A549 (cell line): ENCODE measurements at regions not wholly inside any gene's neighbourhood (a gene's known extent, or its start where the extent isn't known, plus 50 kb on each side); places are given as distances from the start of the nearest gene placed in this dataset.

Experiments
- ATAC-seq, 2 experiments: fragments of 200-7000 bp in 1 of 2; fragments of >200 bp in 1 of 2; cut with Nextera tagmentation in 1 of 2; cut with Tn5 transposase in 1 of 2; 3 replicates each; pipeline versions ENCODE4 v1.8.0 to v1.9.1; 2018 to 2020; ENCODE audit warnings: mild to moderate bottlenecking in 1 of 2, moderate library complexity in 1 of 2
- CTCF ChIA-PET: fragments of 300-600 bp; sonication (Branson Sonifier 250); formaldehyde crosslinking; extraction: SDS; loops from one replicate; lab custom pipeline; 2021; ENCODE audit warnings: antibody characterized with exemption, inconsistent platforms; lab: Yijun Ruan, JAX
- POLR2A ChIA-PET: fragments of 350-600 bp; formaldehyde crosslinking; extraction: SDS; loops from one replicate; lab custom pipeline; 2021; ENCODE audit warnings: antibody characterized with exemption, inconsistent platforms; lab: Yijun Ruan, JAX
- DNase-seq, 2 experiments: peaks; one replicate each; pipeline versions ENCODE4 v3.0.0 to v3.0.0-alpha.2; 2011 to 2016; ENCODE audit warnings: low read depth in 1 of 2, low spot score in 1 of 2
- FAIRE-seq: peaks from 2 replicates; lab custom pipeline; 2011; peaks lifted over from hg19 to GRCh38; lab: Jason Lieb, UNC
- H3K27ac ChIP-seq, 2 experiments: fragments of >200 bp; sonication (Bioruptor Twin); formaldehyde crosslinking; 3 replicates each; pipeline ENCODE4 v1.5.1; 2016 to 2017
- H3K4me1 ChIP-seq: fragments of >200 bp; sonication (Bioruptor Twin); formaldehyde crosslinking; 3 replicates; pipeline ENCODE4 v1.6.1; 2016
- H3K4me2 ChIP-seq: fragments of >200 bp; sonication (Bioruptor Twin); formaldehyde crosslinking; 3 replicates; pipeline ENCODE4 v1.6.1; 2016
- H3K4me3 ChIP-seq: fragments of >200 bp; sonication (Bioruptor Twin); formaldehyde crosslinking; 3 replicates; pipeline ENCODE4 v1.5.1; 2016
- H3K9me3 ChIP-seq: fragments of >200 bp; sonication (Bioruptor Twin); formaldehyde crosslinking; 3 replicates; pipeline ENCODE4 v1.6.1; 2016
- CBX2 ChIP-seq: fragments of 200-600 bp; sonication (generic); IDR thresholded peaks from 2 replicates; pipeline ENCODE4 v1.6.1; 2016; ENCODE audit warnings: low read depth, mild to moderate bottlenecking, borderline replicate concordance
- CHD2 ChIP-seq: fragments of 150-350 bp; IDR thresholded peaks from 2 replicates; pipeline ENCODE4 v1.6.1; 2014; ENCODE audit warnings: low read length; ENCODE audit not compliant: partially characterized antibody
- CHD4 ChIP-seq: fragments of 200-600 bp; sonication (generic); IDR thresholded peaks from 2 replicates; pipeline ENCODE4 v1.6.1; 2016; ENCODE audit warnings: antibody characterized with exemption, mild to moderate bottlenecking, borderline replicate concordance
- E2F6 ChIP-seq: IDR thresholded peaks from 2 replicates; pipeline ENCODE4 v1.6.1; 2012; ENCODE audit warnings: low read depth, borderline replicate concordance
- EHMT2 ChIP-seq: fragments of 200-600 bp; sonication (generic); IDR thresholded peaks from 2 replicates; pipeline ENCODE4 v1.6.1; 2016; ENCODE audit warnings: antibody characterized with exemption, low read depth, mild to moderate bottlenecking, moderate library complexity
- ESRRA ChIP-seq: fragments of 150-350 bp; IDR thresholded peaks from 2 replicates; pipeline ENCODE4 v1.6.1; 2014; ENCODE audit warnings: mild to moderate bottlenecking, low read length, borderline replicate concordance
- FOSB ChIP-seq: fragments of 250-450 bp; sonication (Bioruptor Pico); IDR thresholded peaks from 2 replicates; pipeline ENCODE4 v1.5.0; 2020; ENCODE audit warnings: mild to moderate bottlenecking, moderate library complexity
- FOXS1 ChIP-seq: fragments of 250-450 bp; sonication (Bioruptor Pico); IDR thresholded peaks from 2 replicates; pipeline ENCODE4 v1.5.0; 2020; ENCODE audit warnings: mild to moderate bottlenecking, moderate library complexity
- HOXA7 ChIP-seq: fragments of 250-450 bp; sonication (Bioruptor Pico); IDR thresholded peaks from 2 replicates; pipeline ENCODE4 v1.5.0; 2020; ENCODE audit warnings: mild to moderate bottlenecking, moderate library complexity
- HOXB5 ChIP-seq: fragments of 250-450 bp; sonication (Bioruptor Pico); IDR thresholded peaks from 2 replicates; pipeline ENCODE4 v1.5.0; 2020; ENCODE audit warnings: mild to moderate bottlenecking, moderate library complexity
- JUNB ChIP-seq: fragments of >200 bp; sonication (Bioruptor Twin); formaldehyde crosslinking; IDR thresholded peaks from 2 replicates; pipeline ENCODE4 v1.6.1; 2016
- KDM1A ChIP-seq: fragments of 200-600 bp; sonication (generic); IDR thresholded peaks from 2 replicates; pipeline ENCODE4 v1.6.1; 2016; ENCODE audit warnings: low read depth, mild to moderate bottlenecking
- MAX ChIP-seq: IDR thresholded peaks from 2 replicates; pipeline ENCODE4 v1.6.1; 2012
- MAZ ChIP-seq: fragments of 150-350 bp; IDR thresholded peaks from 2 replicates; pipeline ENCODE4 v1.6.1; 2014; ENCODE audit warnings: antibody characterized with exemption, low read depth, low read length, borderline replicate concordance
- MYC ChIP-seq: IDR thresholded peaks from 2 replicates; pipeline ENCODE4 v1.6.1; 2012; ENCODE audit warnings: mild to moderate bottlenecking, inconsistent platforms, low read length, improper control_type of control experiment, borderline replicate concordance
- PHF8 ChIP-seq: fragments of 200-600 bp; sonication (generic); IDR thresholded peaks from 2 replicates; pipeline ENCODE4 v1.6.1; 2016; ENCODE audit warnings: low read depth, mild to moderate bottlenecking, antibody characterized with exemption, moderate library complexity, borderline replicate concordance
- RAD21 ChIP-seq, 2 experiments: fragments of >200 bp in 1 of 2; sonication (Bioruptor Twin) in 1 of 2; formaldehyde crosslinking in 1 of 2; IDR thresholded peaks in 1 of 2; conservative IDR thresholded peaks in 1 of 2; 2 replicates in 1 of 2; 3 replicates in 1 of 2; pipeline ENCODE4 v1.6.1; 2012 to 2018; ENCODE audit warnings: inconsistent platforms in 1 of 2
- RARB ChIP-seq: fragments of 250-450 bp; sonication (Bioruptor Pico); IDR thresholded peaks from 2 replicates; pipeline ENCODE4 v1.8.0; 2021; ENCODE audit warnings: mild to moderate bottlenecking, moderate library complexity
- RNF2 ChIP-seq: fragments of 200-600 bp; sonication (generic); IDR thresholded peaks from 2 replicates; pipeline ENCODE4 v1.6.1; 2016; ENCODE audit warnings: low read depth, mild to moderate bottlenecking, antibody characterized with exemption, moderate library complexity, borderline replicate concordance
- SREBF2 ChIP-seq: fragments of 450-650 bp; IDR thresholded peaks from 2 replicates; pipeline ENCODE4 v1.6.1; 2014; ENCODE audit warnings: mild to moderate bottlenecking, moderate library complexity
- ZC3H11A ChIP-seq: fragments of 450-650 bp; IDR thresholded peaks from 2 replicates; pipeline ENCODE4 v1.6.1; 2014; ENCODE audit warnings: antibody characterized with exemption, mild to moderate bottlenecking
- ZFP36 ChIP-seq: fragments of 450-650 bp; IDR thresholded peaks from 2 replicates; pipeline ENCODE4 v1.6.1; 2014; ENCODE audit warnings: borderline replicate concordance; ENCODE audit not compliant: partially characterized antibody
- WGBS: methylation state at CpG from one replicate; pipeline ENCODE4 v1.1.6; 2017; ENCODE audit errors: missing lambda C conversion rate; 5-methylcytosine and 5-hydroxymethylcytosine counted together
- TF ChIP-seq, protein P1 (sequence below): fragments of 250-450 bp; sonication (Bioruptor Pico); IDR thresholded peaks from 2 replicates; pipeline ENCODE4 v1.5.0; 2021; ENCODE audit warnings: mild to moderate bottlenecking, moderate library complexity, borderline replicate concordance

DNA sequence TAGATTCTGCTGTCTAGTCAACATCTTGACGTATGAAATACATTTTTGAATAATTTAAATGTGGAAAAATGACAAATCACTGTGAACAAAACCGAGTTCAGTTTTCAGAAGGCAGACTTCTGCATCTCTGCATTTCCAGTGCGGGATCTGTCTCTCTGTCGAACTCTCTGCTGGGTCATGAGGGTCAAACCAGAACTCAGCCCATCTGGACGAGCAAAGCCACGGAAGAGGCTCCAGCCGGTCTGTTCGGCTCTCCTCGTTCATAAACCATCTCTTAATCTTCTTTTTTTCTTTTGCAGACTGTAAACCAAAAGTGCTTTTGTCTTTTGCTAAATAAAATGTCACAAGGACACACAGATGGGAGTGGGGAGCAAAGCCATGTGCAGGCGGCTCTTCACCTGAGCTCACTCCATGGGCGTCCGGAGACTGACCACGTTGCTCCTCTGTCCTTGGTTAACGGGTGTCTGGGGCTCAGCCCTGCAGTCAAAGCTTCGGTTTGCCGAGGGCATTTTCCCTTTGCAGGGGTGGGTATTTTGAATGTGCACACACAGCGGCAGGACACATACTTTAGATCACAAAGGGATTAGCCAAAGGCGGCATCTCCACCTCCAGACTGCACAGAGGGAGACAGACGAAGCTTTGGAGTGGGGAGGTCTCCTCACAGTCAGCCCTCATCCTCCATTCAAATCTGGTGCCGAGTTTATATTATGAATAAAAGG is 737.9 kb upstream of the SALL3 start:
- no peak overlapping the region for H3K27ac ChIP-seq
- H3K4me3 ChIP-seq = no peak overlapping the region
- ATAC-seq (no peak), DNase-seq (no peak)
- CTCF ChIA-PET = no interaction called here
- no peaks in the 10 kb centered on the region for H3K9me3 ChIP-seq
- WGBS = 7% methylated on average over 18 of the region's 20 CpGs
- TF ChIP-seq E2F6 (no peak), CBX2 (no peak), FOXS1 (CRISPR knock-in tag) (no peak), MAZ (no peak), ZFP36 (no peak), RNF2 (no peak), HOXA7 (no peak), EHMT2 (no peak), MYC (no peak), JUNB (no peak), ZC3H11A (no peak), ESRRA (no peak), HOXB5 (CRISPR knock-in tag) (no peak), CHD2 (no peak), RARB (no peak), PHF8 (no peak)
- TF ChIP-seq, protein P1, sequence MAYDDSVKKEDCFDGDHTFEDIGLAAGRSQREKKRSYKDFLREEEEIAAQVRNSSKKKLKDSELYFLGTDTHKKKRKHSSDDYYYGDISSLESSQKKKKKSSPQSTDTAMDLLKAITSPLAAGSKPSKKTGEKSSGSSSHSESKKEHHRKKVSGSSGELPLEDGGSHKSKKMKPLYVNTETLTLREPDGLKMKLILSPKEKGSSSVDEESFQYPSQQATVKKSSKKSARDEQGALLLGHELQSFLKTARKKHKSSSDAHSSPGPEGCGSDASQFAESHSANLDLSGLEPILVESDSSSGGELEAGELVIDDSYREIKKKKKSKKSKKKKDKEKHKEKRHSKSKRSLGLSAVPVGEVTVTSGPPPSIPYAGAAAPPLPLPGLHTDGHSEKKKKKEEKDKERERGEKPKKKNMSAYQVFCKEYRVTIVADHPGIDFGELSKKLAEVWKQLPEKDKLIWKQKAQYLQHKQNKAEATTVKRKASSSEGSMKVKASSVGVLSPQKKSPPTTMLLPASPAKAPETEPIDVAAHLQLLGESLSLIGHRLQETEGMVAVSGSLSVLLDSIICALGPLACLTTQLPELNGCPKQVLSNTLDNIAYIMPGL = no peak
- TF ChIP-seq, all 56 proteins: peak for 0
- no peaks in the 10 kb centered on the region for H3K4me1 ChIP-seq
- H3K4me2 ChIP-seq = no peak overlapping the region
- no peak for FAIRE-seq
- POLR2A ChIA-PET = no interaction called here

DNA sequence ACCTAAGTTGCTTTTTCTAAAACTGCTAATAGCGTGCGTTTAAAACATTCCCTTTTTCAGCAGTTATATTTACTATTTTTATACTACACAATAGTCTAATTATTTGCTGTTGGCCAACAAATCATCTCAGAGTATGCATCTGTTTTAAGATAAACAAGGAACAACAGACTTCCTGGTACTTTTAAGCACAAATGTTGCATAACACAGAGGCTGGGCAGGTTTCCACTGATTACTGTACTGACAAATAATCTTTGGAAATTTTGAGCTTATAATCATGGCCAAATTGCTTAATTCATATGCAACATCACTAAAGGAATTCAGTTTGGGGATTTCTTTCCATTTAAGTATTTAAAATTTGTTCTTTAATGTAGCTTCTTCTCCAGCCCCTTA is 737.4 kb upstream of the SALL3 start:
- FAIRE-seq (no peak), DNase-seq (no peak), ATAC-seq (no peak)
- TF ChIP-seq MAX (no peak), CHD4 (no peak), SREBF2 (no peak), EHMT2 (no peak), KDM1A (no peak), FOSB (CRISPR knock-in tag) (no peak), CHD2 (no peak), RAD21 (conservative IDR thresholded peaks at IDR 0.05 in 1 of 2, IDR thresholded peaks at IDR 0.05 in 1 of 2) (no peak)
- Histone ChIP-seq H3K4me2 (no peak overlapping the region), H3K4me3 (no peak overlapping the region), H3K27ac (no peak overlapping the region), H3K4me1 (no peaks in the 10 kb centered on the region), H3K9me3 (no peaks in the 10 kb centered on the region)
- ChIA-PET POLR2A (no interaction called here), CTCF (no interaction called here)
- 0% methylated on average over 2 of the region's 2 CpGs for WGBS
